CD14-positive monocyte (primary cell): ENCODE measurements at regions not wholly inside any gene's neighbourhood (a gene's known extent, or its start where the extent isn't known, plus 50 kb on each side); places are given as distances from the start of the nearest gene placed in this dataset.

ENCODE experiments used
- DNase-seq, 3 donors: peaks; one replicate each; pipeline ENCODE4 v3.0.0-alpha.2; 2011 to 2022
- H2AFZ ChIP-seq: 2 replicates; pipeline ENCODE4 v1.6.0; 2012; ENCODE audit warnings: mild to moderate bottlenecking, low read depth, low read length, inconsistent platforms; ENCODE audit not compliant: insufficient read depth, poor library complexity, severe bottlenecking
- H3K27ac ChIP-seq, 2 donors: 1 replicate in 1 of 2; 2 replicates in 1 of 2; pipeline ENCODE4 v1.5.1; 2012 to 2013; ENCODE audit warnings: low read length in 2 of 2, control low read depth in 1 of 2, inconsistent platforms in 1 of 2, low read depth in 1 of 2, mild to moderate bottlenecking in 1 of 2
- H3K27me3 ChIP-seq, 2 donors: one replicate each; pipeline versions ENCODE4 v1.6.0 to v1.6.1; 2011 to 2013; ENCODE audit warnings: low read length in 2 of 2; ENCODE audit not compliant: control insufficient read depth in 2 of 2, insufficient read depth in 2 of 2
- H3K36me3 ChIP-seq, 2 donors: replicated peaks in 1 of 2; 1 replicate in 1 of 2; 2 replicates in 1 of 2; pipeline versions ENCODE4 v1.5.1 to v1.6.1; 2012 to 2013; ENCODE audit warnings: low read length in 2 of 2, control low read depth in 1 of 2, inconsistent platforms in 1 of 2, mild to moderate bottlenecking in 1 of 2; ENCODE audit not compliant: insufficient read depth in 2 of 2, control insufficient read depth in 1 of 2
- H3K4me1 ChIP-seq, 2 donors: 1 replicate in 1 of 2; 2 replicates in 1 of 2; pipeline versions ENCODE4 v1.5.1 to v1.6.1; 2012 to 2013; ENCODE audit warnings: low read length in 2 of 2, control low read depth in 1 of 2, inconsistent platforms in 1 of 2, mild to moderate bottlenecking in 1 of 2, moderate library complexity in 1 of 2; ENCODE audit not compliant: insufficient read depth in 2 of 2, control insufficient read depth in 1 of 2
- H3K4me2 ChIP-seq: replicated peaks from 2 replicates; pipeline ENCODE3; 2012; ENCODE audit warnings: low read length, moderate library complexity, mild to moderate bottlenecking; ENCODE audit not compliant: poor library complexity, severe bottlenecking; ENCODE audit errors: extremely low read depth
- H3K4me3 ChIP-seq, 3 experiments: fragments of 200-600 bp in 1 of 3; sonication (generic) in 1 of 3; replicated peaks in 1 of 3; 1 replicate in 2 of 3; 2 replicates in 1 of 3; pipeline ENCODE4 v1.5.1; 2011 to 2013; ENCODE audit warnings: low read length in 3 of 3, mild to moderate bottlenecking in 3 of 3, control low read depth in 2 of 3, low read depth in 2 of 3, inconsistent platforms in 1 of 3, moderate library complexity in 1 of 3
- H3K79me2 ChIP-seq: 2 replicates; pipeline ENCODE4 v1.6.0; 2012; ENCODE audit warnings: mild to moderate bottlenecking, control low read depth, inconsistent platforms, low read length, moderate library complexity; ENCODE audit not compliant: insufficient read depth
- H3K9ac ChIP-seq: 2 replicates; pipeline ENCODE4 v1.6.0; 2017; ENCODE audit warnings: low read length, mild to moderate bottlenecking; ENCODE audit not compliant: insufficient read depth, poor library complexity, severe bottlenecking
- H3K9me3 ChIP-seq, 2 donors: replicated peaks in 1 of 2; 1 replicate in 1 of 2; 2 replicates in 1 of 2; pipeline versions ENCODE4 v1.5.1 to v1.6.1; 2012 to 2013; ENCODE audit warnings: low read length in 2 of 2, control low read depth in 1 of 2; ENCODE audit not compliant: control insufficient read depth in 1 of 2, insufficient read depth in 1 of 2
- H4K20me1 ChIP-seq: 2 replicates; pipeline ENCODE4 v1.6.0; 2012; ENCODE audit warnings: mild to moderate bottlenecking, low read length, control low read depth, moderate library complexity; ENCODE audit not compliant: insufficient read depth
- H3K27ac Mint-ChIP-seq, 7 donors: one replicate each; pipeline ENCODE4 v1.8.0; 2020; ENCODE audit warnings: mild to moderate bottlenecking in 7 of 7, mixed read lengths in 7 of 7, moderate library complexity in 6 of 7, inconsistent platforms in 2 of 7
- H3K27me3 Mint-ChIP-seq, 3 donors: one replicate each; pipeline ENCODE4 v1.8.0; 2021 to 2022; ENCODE audit warnings: low read depth in 3 of 3, mild to moderate bottlenecking in 3 of 3, mixed read lengths in 3 of 3, moderate library complexity in 3 of 3, inconsistent platforms in 1 of 3
- H3K36me3 Mint-ChIP-seq, 2 donors: one replicate each; pipeline ENCODE4 v1.8.0; 2020; ENCODE audit warnings: mixed read lengths in 2 of 2, inconsistent platforms in 1 of 2, mild to moderate bottlenecking in 1 of 2
- H3K4me1 Mint-ChIP-seq: one replicate; pipeline ENCODE4 v1.8.0; 2020; ENCODE audit warnings: mild to moderate bottlenecking, mixed read lengths
- H3K4me3 Mint-ChIP-seq, 2 donors: one replicate each; pipeline ENCODE4 v1.8.0; 2020; ENCODE audit warnings: mild to moderate bottlenecking in 2 of 2, mixed read lengths in 2 of 2, moderate library complexity in 1 of 2
- H3K9me3 Mint-ChIP-seq, 7 donors: one replicate each; pipeline ENCODE4 v1.8.0; 2020 to 2022; ENCODE audit warnings: mixed read lengths in 7 of 7, mild to moderate bottlenecking in 6 of 7, moderate library complexity in 6 of 7, inconsistent platforms in 2 of 7
- CTCF ChIP-seq: fragments of 200-600 bp; IDR thresholded peaks from one replicate; pipeline ENCODE4 v1.8.0; 2022; ENCODE audit warnings: antibody characterized with exemption, mild to moderate bottlenecking
- WGBS: methylation state at CpG from one replicate; pipeline ENCODE4 v1.1.5; 2013; ENCODE audit warnings: missing lambda C conversion rate; ENCODE audit not compliant: insufficient coverage; 5-methylcytosine and 5-hydroxymethylcytosine counted together
- intact Hi-C, 2 donors: fragments of 100-400 bp; cut with micrococcal nuclease; formaldehyde crosslinking; loops; one replicate each; pipeline versions ENCODE4 v1.15.0 to v1.15.1; 2023

GRCh38 chr1:147351140-147351835, 108.8 kb downstream of the CHD1L start:
- no peak overlapping the region for H3K27ac ChIP-seq
- no peaks in the 10 kb centered on the region for H3K36me3 ChIP-seq
- H3K4me1 ChIP-seq: no peaks in the 10 kb centered on the region
- no peaks in the 10 kb centered on the region for H3K79me2 ChIP-seq
- intact Hi-C loops: no loop called here
- H3K4me2 ChIP-seq: no peak overlapping the region
- H3K36me3 Mint-ChIP-seq: no peaks in the 10 kb centered on the region
- H3K4me3 ChIP-seq: no peak overlapping the region
- no peaks in the 10 kb centered on the region for H3K4me1 Mint-ChIP-seq
- H3K27me3 Mint-ChIP-seq: peaks cover 0 to 7% (median 4%) of the 10 kb centered on the region in 3 donors
- no peaks in the 10 kb centered on the region for H3K9me3 ChIP-seq
- H4K20me1 ChIP-seq: no peaks in the 10 kb centered on the region
- H3K27me3 ChIP-seq: peaks cover 0 to 2% of the 10 kb centered on the region in 2 donors
- no peak overlapping the region for H3K4me3 Mint-ChIP-seq
- H3K9ac ChIP-seq: no peak overlapping the region
- WGBS: 100% methylated on average over 1 of the region's 3 CpGs
- peaks cover 0 to 6% (median 1%) of the 10 kb centered on the region in 7 donors for H3K9me3 Mint-ChIP-seq
- no peak overlapping the region for H3K27ac Mint-ChIP-seq
- no peak for TF ChIP-seq CTCF
- no peak for DNase-seq
- H2AFZ ChIP-seq: no peak overlapping the region

GRCh38 chr1:147377263-147378246, 135.1 kb downstream of the CHD1L start:
- no peak overlapping the region for H2AFZ ChIP-seq
- no peaks in the 10 kb centered on the region for H4K20me1 ChIP-seq
- no peak overlapping the region for H3K4me2 ChIP-seq

More at GRCh38 chr1:147377263-147378246, 135.1 kb downstream of the CHD1L start:
- H3K27me3 Mint-ChIP-seq: peaks cover 0 to 2% (median 0%) of the 10 kb centered on the region in 3 donors
- no peak for TF ChIP-seq CTCF
- H3K4me1 ChIP-seq: no peaks in the 10 kb centered on the region
- no peak overlapping the region for H3K4me3 ChIP-seq
- no peak overlapping the region for H3K27ac Mint-ChIP-seq
- H3K9ac ChIP-seq: no peak overlapping the region
- no peak for DNase-seq
- intact Hi-C loops: no loop called here
- no peaks in the 10 kb centered on the region for H3K79me2 ChIP-seq
- H3K9me3 Mint-ChIP-seq: peaks cover 1 to 18% (median 5%) of the 10 kb centered on the region in 7 donors
- H3K27me3 ChIP-seq: no peaks in the 10 kb centered on the region
- no peak overlapping the region for H3K4me3 Mint-ChIP-seq
- peaks cover 0 to 8% of the 10 kb centered on the region in 2 donors for H3K9me3 ChIP-seq
- 0% methylated on average over 1 of the region's 4 CpGs for WGBS
- H3K27ac ChIP-seq: no peak overlapping the region
- no peaks in the 10 kb centered on the region for H3K36me3 ChIP-seq
- no peaks in the 10 kb centered on the region for H3K36me3 Mint-ChIP-seq
- no peaks in the 10 kb centered on the region for H3K4me1 Mint-ChIP-seq
